ENCODE measurements at regions not wholly inside any gene's neighbourhood (a gene's known extent, or its start where the extent isn't known, plus 50 kb on each side); places are given as distances from the start of the nearest gene placed in this dataset.
"Not testable (repeated sequence)": the region's sequence is repeated elsewhere in the genome, so short reads cannot be mapped to it uniquely, and the experiment has no call there.

- no peak for DNase-seq (ENCODE audit: low read depth)
These were observed 390.4 kb downstream of the PTPRU start for GRCh38 chr1:29626726-29627125.

GRCh38 chr1:29626066-29626465 is 389.7 kb downstream of the PTPRU start:
- DNase-seq (ENCODE audit: low read depth), result no peak

- DNase-seq (ENCODE audit: low read depth), result no peak
These were observed 388.7 kb downstream of the PTPRU start for GRCh38 chr1:29625084-29625420.

- DNase-seq (ENCODE audit: low read depth), result no peak
These were observed 388.2 kb downstream of the PTPRU start for GRCh38 chr1:29624320-29625083.

- no peak for DNase-seq (ENCODE audit: low read depth)
These were observed 387.2 kb downstream of the PTPRU start for GRCh38 chr1:29623501-29623900.

- DNase-seq (ENCODE audit: low read depth), result no peak
These were observed 385.6 kb downstream of the PTPRU start for GRCh38 chr1:29621826-29622435.

GRCh38 chr1:29620631-29621030 is 384.3 kb downstream of the PTPRU start:
- no peak for DNase-seq (ENCODE audit: low read depth)

- DNase-seq (ENCODE audit: low read depth), result no peak
These were observed 370.9 kb downstream of the PTPRU start for GRCh38 chr1:29607236-29607635.

GRCh38 chr1:29604796-29605195 is 368.5 kb downstream of the PTPRU start:
- not testable (repeated sequence) for DNase-seq (ENCODE audit: low read depth)

- no peak for DNase-seq (ENCODE audit: low read depth)
These were observed 367.3 kb downstream of the PTPRU start for GRCh38 chr1:29603622-29604021.

GRCh38 chr1:29602203-29602602 is 365.9 kb downstream of the PTPRU start:
- no peak for DNase-seq (ENCODE audit: low read depth)

GRCh38 chr1:29601021-29601420 is 364.7 kb downstream of the PTPRU start:
- no peak for DNase-seq (ENCODE audit: low read depth)

- no peak for DNase-seq (ENCODE audit: low read depth)
These were observed 363.5 kb downstream of the PTPRU start for GRCh38 chr1:29599826-29600225.

- no peak for DNase-seq (ENCODE audit: low read depth)
These were observed 362.7 kb downstream of the PTPRU start for GRCh38 chr1:29599071-29599470.

GRCh38 chr1:29597861-29598260 is 361.5 kb downstream of the PTPRU start:
- DNase-seq (ENCODE audit: low read depth), result no peak

GRCh38 chr1:29593601-29594382 is 357.5 kb downstream of the PTPRU start:
- DNase-seq (ENCODE audit: low read depth), result no peak

- DNase-seq (ENCODE audit: low read depth), result no peak
These were observed 356.4 kb downstream of the PTPRU start for GRCh38 chr1:29592731-29593130.

- DNase-seq (ENCODE audit: low read depth), result no peak
These were observed 355.9 kb downstream of the PTPRU start for GRCh38 chr1:29592261-29592615.

GRCh38 chr1:29591601-29592260 is 355.4 kb downstream of the PTPRU start:
- no peak for DNase-seq (ENCODE audit: low read depth)

GRCh38 chr1:29590583-29591565 is 354.6 kb downstream of the PTPRU start:
- no peak for DNase-seq (ENCODE audit: low read depth)

GRCh38 chr1:29589716-29590115 is 353.4 kb downstream of the PTPRU start:
- DNase-seq (ENCODE audit: low read depth), result not testable (repeated sequence)

Data from fibroblast of gingiva (primary cell).